Uterus (tissue), 2 donors: ENCODE measurements at regions not wholly inside any gene's neighbourhood (a gene's known extent, or its start where the extent isn't known, plus 50 kb on each side); places are given as distances from the start of the nearest gene placed in this dataset.

Source experiments
- CTCF ChIP-seq, 4 experiments: fragments of 200-600 bp in 2 of 4; fragments of 450-650 bp in 2 of 4; sonication (generic) in 2 of 4; IDR thresholded peaks; one replicate each; pipeline ENCODE4 v1.5.1; 2016 to 2019; ENCODE audit warnings: antibody characterized with exemption in 4 of 4, mild to moderate bottlenecking in 2 of 4, moderate library complexity in 1 of 4
- POLR2A ChIP-seq, 2 donors: fragments of 450-650 bp; IDR thresholded peaks; one replicate each; pipeline ENCODE4 v1.6.1; 2016; ENCODE audit warnings: antibody characterized with exemption in 2 of 2, mild to moderate bottlenecking in 1 of 2, moderate library complexity in 1 of 2

- TF ChIP-seq CTCF (IDR thresholded peaks at IDR 0.05), result no peak
- TF ChIP-seq POLR2A (IDR thresholded peaks at IDR 0.05), result no peak
These were observed 227.4 kb downstream of the HLX start for GRCh38 chr1:221106616-221107015.
